Endothelial cell of umbilical vein (primary cell): ENCODE measurements at regions not wholly inside any gene's neighbourhood (a gene's known extent, or its start where the extent isn't known, plus 50 kb on each side); places are given as distances from the start of the nearest gene placed in this dataset.

Source experiments
- BruUV-seq: library from RNA; stranded (reverse); fragments of 400-500 nt; replicated peaks from 2 replicates; lab custom pipeline; 2021; lab: Mats Ljungman, UMichigan
- CTCF ChIA-PET: fragments of 300-600, 350-600 bp; sonication (Branson Sonifier 250); formaldehyde crosslinking; loops from one replicate; lab custom pipeline; 2021; ENCODE audit warnings: antibody characterized with exemption, inconsistent platforms; lab: Charles Lee
- POLR2A ChIA-PET: fragments of 300-600, 350-600 bp; sonication (Branson Sonifier 250); formaldehyde crosslinking; loops from one replicate; lab custom pipeline; 2021; ENCODE audit warnings: antibody characterized with exemption, inconsistent platforms; lab: Charles Lee
- DNase-seq: peaks from one replicate; pipeline ENCODE4 v3.0.0-alpha.2; 2011; ENCODE audit warnings: low read depth, low spot score
- FAIRE-seq: peaks from 2 replicates; lab custom pipeline; 2011; peaks lifted over from hg19 to GRCh38; lab: Jason Lieb, UNC
- H2AFZ ChIP-seq: 2 replicates; pipeline ENCODE4 v1.6.0; 2012; ENCODE audit warnings: low read depth, low read length, control low read depth, inconsistent platforms
- H3K27ac ChIP-seq: 2 replicates; pipeline ENCODE4 v1.5.1; 2011; ENCODE audit warnings: low read depth, mild to moderate bottlenecking, control low read depth, low read length, moderate library complexity; ENCODE audit not compliant: insufficient read depth
- H3K27me3 ChIP-seq, 2 experiments: 2 replicates each; pipeline versions ENCODE4 v1.6.0 to v1.6.1; 2011; ENCODE audit warnings: low read length in 2 of 2, mixed read lengths in 1 of 2; ENCODE audit not compliant: control insufficient read depth in 2 of 2, insufficient read depth in 2 of 2
- H3K36me3 ChIP-seq, 2 experiments: 2 replicates in 1 of 2; 3 replicates in 1 of 2; pipeline ENCODE4 v1.5.1; 2011; ENCODE audit warnings: low read length in 2 of 2, mild to moderate bottlenecking in 1 of 2, moderate library complexity in 1 of 2; ENCODE audit not compliant: control insufficient read depth in 2 of 2, insufficient read depth in 2 of 2; ENCODE audit errors: extremely low read depth in 1 of 2
- H3K4me1 ChIP-seq: 3 replicates; pipeline ENCODE4 v1.5.1; 2011; ENCODE audit warnings: mild to moderate bottlenecking, low read length; ENCODE audit not compliant: control insufficient read depth, insufficient read depth; ENCODE audit errors: extremely low read depth
- H3K4me2 ChIP-seq: 2 replicates; pipeline ENCODE4 v1.6.1; 2011; ENCODE audit warnings: low read length, control low read depth, mixed read lengths; ENCODE audit not compliant: insufficient read depth
- H3K4me3 ChIP-seq, 3 experiments: fragments of 200-600 bp in 1 of 3; sonication (generic), shearing (Covaris generic) in 1 of 3; replicated peaks in 1 of 3; 2 replicates each; pipeline ENCODE4 v1.5.1; 2011 to 2016; ENCODE audit warnings: control low read depth in 3 of 3, low read length in 3 of 3, mild to moderate bottlenecking in 2 of 3, inconsistent platforms in 1 of 3, low read depth in 1 of 3, moderate library complexity in 1 of 3; ENCODE audit not compliant: insufficient read depth in 1 of 3
- H3K79me2 ChIP-seq: 2 replicates; pipeline ENCODE4 v1.6.0; 2012; ENCODE audit warnings: low read length, inconsistent platforms; ENCODE audit not compliant: control insufficient read depth, insufficient read depth
- H3K9ac ChIP-seq: replicated peaks from 2 replicates; pipeline ENCODE3; 2011; ENCODE audit warnings: low read length, control low read depth; ENCODE audit not compliant: insufficient read depth; ENCODE audit errors: extremely low read depth
- H3K9me1 ChIP-seq: replicated peaks from 3 replicates; pipeline ENCODE4 v1.6.0; 2011; ENCODE audit warnings: mild to moderate bottlenecking, low read length; ENCODE audit not compliant: control insufficient read depth, insufficient read depth; ENCODE audit errors: extremely low read depth
- H3K9me3 ChIP-seq: replicated peaks from 2 replicates; pipeline ENCODE4 v1.5.1; 2012; ENCODE audit warnings: low read length, inconsistent platforms; ENCODE audit not compliant: control insufficient read depth, insufficient read depth
- H4K20me1 ChIP-seq: replicated peaks from 2 replicates; pipeline ENCODE3; 2011; ENCODE audit warnings: mild to moderate bottlenecking, low read length; ENCODE audit not compliant: control insufficient read depth, insufficient read depth; ENCODE audit errors: extremely low read depth
- CTCF ChIP-seq, 2 donors: IDR thresholded peaks; 1 replicate in 1 of 2; 2 replicates in 1 of 2; pipeline ENCODE4 v1.5.1; 2011; ENCODE audit warnings: low read length in 2 of 2, mild to moderate bottlenecking in 2 of 2, moderate library complexity in 2 of 2, control low read depth in 1 of 2, inconsistent platforms in 1 of 2, low read depth in 1 of 2; ENCODE audit not compliant: insufficient read depth in 1 of 2; ENCODE audit errors: extremely low read depth in 1 of 2
- EZH2 ChIP-seq: IDR thresholded peaks from 2 replicates; pipeline ENCODE4 v1.6.1; 2012; ENCODE audit warnings: borderline replicate concordance, low read depth, mild to moderate bottlenecking, moderate library complexity, low read length, inconsistent platforms; ENCODE audit not compliant: severe bottlenecking
- FOS ChIP-seq: IDR thresholded peaks from 2 replicates; pipeline ENCODE4 v1.6.1; 2011; ENCODE audit warnings: mild to moderate bottlenecking, low read length, moderate library complexity, borderline replicate concordance; ENCODE audit not compliant: insufficient read depth
- GATA2 ChIP-seq: IDR thresholded peaks from 2 replicates; pipeline ENCODE4 v1.7.0; 2011; ENCODE audit warnings: low read depth, mild to moderate bottlenecking, moderate library complexity, mixed read lengths, low read length; ENCODE audit not compliant: insufficient read length, insufficient read depth
- JUN ChIP-seq: IDR thresholded peaks from 2 replicates; pipeline ENCODE4 v1.6.1; 2011; ENCODE audit warnings: borderline replicate concordance, low read depth; ENCODE audit not compliant: insufficient read length, insufficient read depth
- MAX ChIP-seq: IDR thresholded peaks from 2 replicates; pipeline ENCODE4 v1.6.1; 2011; ENCODE audit not compliant: insufficient read depth, insufficient read length
- MYC ChIP-seq: IDR thresholded peaks from one replicate; pipeline ENCODE4 v1.6.1; 2011; ENCODE audit warnings: mild to moderate bottlenecking, low read depth, low read length
- POLR2A ChIP-seq: IDR thresholded peaks from 2 replicates; pipeline ENCODE4 v1.6.1; 2012; ENCODE audit warnings: low read depth, mild to moderate bottlenecking, control low read depth, low read length
- POLR2AphosphoS5 ChIP-seq: IDR thresholded peaks from 2 replicates; pipeline ENCODE4 v1.6.1; 2012; ENCODE audit warnings: low read depth, mild to moderate bottlenecking, control low read depth, low read length, moderate library complexity; ENCODE audit not compliant: insufficient read depth
- dilution Hi-C: fragments of 300-500 bp; cut with MboI; formaldehyde crosslinking; loops from one replicate; pipeline ENCODE4 v1.15.0; 2019; ENCODE audit warnings: low sequenced_read_pairs; ENCODE audit not compliant: extremely low pct_ligation_motif_present
- intact Hi-C: fragments of 100-400 bp; cut with micrococcal nuclease; formaldehyde crosslinking; loops from one replicate; pipeline ENCODE4 v1.10.0; 2022

- dilution Hi-C loops (no loop called here), intact Hi-C loops (loop anchor here (1.0 to 10.0 kb wide), 6 partner anchors 59 to 369 kb away; no protein-coding TSS in a partner anchor)
- TF ChIP-seq POLR2AphosphoS5 (no peak), FOS (no peak), CTCF (IDR thresholded peaks at IDR 0.05; ENCODE audit: extremely low read depth in 1 of 2, insufficient read depth in 1 of 2, low read depth in 1 of 2, low read length in 2 of 2) (no peak), MYC (no peak), POLR2A (no peak), JUN (no peak), MAX (no peak), GATA2 (no peak), EZH2 (no peak)
- Histone ChIP-seq H3K79me2 (no peaks in the 10 kb centered on the region), H3K9me3 (no peaks in the 10 kb centered on the region), H3K4me2 (no peak overlapping the region), H3K9ac (no peak overlapping the region), H3K27me3 (peaks cover 13 to 16% of the 10 kb centered on the region in 2 experiments), H3K4me1 (no peaks in the 10 kb centered on the region), H3K4me3 (no peak overlapping the region), H4K20me1 (no peaks in the 10 kb centered on the region), H2AFZ (no peak overlapping the region), H3K27ac (no peak overlapping the region), H3K36me3 (no peaks in the 10 kb centered on the region), H3K9me1 (no peaks in the 10 kb centered on the region)
- no TSS peak for BruUV-seq
- DNase-seq (no peak), FAIRE-seq (no peak)
- CTCF ChIA-PET = interaction anchor here (0.7 to 5.1 kb wide), 39 partner anchors 9 to 1173 kb away, joined by 3 to 71 read pairs (median 5); no protein-coding TSS in a partner anchor
- POLR2A ChIA-PET = no interaction called here
Observed at GRCh38 chr18:24725644-24726415, 265.4 kb downstream of the HRH4 start.
